Suppressor macrophage (primary cell): ENCODE measurements at regions not wholly inside any gene's neighbourhood (a gene's known extent, or its start where the extent isn't known, plus 50 kb on each side); places are given as distances from the start of the nearest gene placed in this dataset.

Experiments used
- DNase-seq, 4 experiments: peaks; one replicate each; pipeline ENCODE4 v3.0.0-alpha.2; 2020 to 2022

DNA sequence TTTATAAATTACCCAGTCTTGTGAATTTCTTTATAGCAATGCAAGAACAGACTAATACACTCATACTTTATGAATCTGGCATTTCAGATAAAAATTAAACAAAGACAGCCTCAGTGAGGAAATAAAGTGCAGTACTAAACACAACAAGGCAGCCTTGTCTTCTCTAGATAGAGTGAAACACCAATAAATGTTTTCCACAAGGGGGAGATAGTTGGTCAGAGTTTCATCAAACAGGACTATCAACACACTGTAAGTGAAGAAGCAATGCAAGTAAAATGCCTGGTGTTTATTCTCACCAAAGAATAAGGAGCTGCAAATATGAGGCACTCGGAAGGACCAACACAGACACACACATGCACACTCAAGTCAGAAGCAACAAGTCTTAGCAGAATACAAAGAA lies 62.8 kb downstream of the FAM9B start:
- DNase-seq, result peak; percentile 24 to 73 (median 45)

DNA sequence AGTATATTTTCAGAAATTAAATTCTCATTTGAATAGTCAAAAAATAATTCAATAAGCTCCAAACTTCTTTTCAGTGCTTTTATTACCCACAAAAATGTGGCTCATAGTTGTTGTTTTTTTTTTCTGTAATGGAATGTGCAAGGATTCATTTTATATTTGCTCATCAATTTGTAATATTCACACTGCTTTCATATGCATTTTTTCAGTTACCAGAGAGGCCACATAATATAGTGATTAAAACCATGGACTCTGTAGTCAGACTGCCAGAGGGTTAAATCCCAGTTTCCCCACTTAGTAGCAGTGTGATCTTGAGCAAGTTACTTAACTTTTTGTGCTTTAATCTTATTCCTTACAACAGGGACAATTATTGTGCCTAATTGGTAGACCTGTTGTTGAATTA lies 64.5 kb downstream of the FAM9B start:
- DNase-seq, result no peak

DNA sequence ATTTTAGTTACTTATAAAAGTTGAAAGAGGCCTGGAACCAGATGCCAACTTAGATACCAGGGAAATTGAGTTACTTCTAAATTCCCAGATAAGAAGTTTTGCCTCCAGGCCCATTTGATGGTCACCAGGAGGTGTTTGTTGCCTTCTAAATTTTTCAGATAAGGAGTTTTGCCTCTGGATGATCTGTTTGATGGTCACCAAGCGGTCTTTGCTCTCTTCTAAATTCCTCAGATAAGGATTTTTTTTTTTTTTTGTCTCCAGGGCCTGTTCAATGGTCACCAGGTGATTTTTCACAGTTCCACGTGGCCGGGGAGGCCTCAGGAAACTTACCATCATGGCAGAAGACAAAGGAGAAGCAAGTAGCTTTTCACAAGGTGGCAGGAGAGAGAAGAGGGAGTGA lies 66.5 kb downstream of the FAM9B start:
- no peak for DNase-seq

DNA sequence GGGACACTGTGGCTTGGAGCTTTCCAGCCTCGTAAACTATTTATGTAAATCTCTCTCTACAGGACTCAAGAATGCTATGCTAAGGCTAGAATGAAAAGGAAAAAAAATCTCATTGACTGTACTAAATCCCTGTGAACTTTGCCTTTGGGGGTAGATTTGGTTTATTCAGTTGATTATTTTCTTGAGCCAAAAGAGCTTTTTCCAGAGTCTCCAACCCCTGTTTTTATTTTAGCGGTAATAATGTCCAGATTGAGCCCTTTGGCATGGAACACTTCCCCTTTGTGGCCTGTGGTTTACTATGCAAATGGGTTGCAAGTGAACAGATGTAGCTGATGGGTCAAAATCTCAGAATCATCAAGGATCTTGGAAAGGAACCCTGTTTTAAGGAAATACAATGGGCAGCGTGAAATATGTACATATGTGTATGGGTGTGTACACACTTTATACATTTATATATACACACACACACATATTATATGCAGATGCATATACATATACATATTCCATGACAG lies 72.9 kb downstream of the FAM9B start:
- peak; percentile 22 to 71 (median 56) for DNase-seq

DNA sequence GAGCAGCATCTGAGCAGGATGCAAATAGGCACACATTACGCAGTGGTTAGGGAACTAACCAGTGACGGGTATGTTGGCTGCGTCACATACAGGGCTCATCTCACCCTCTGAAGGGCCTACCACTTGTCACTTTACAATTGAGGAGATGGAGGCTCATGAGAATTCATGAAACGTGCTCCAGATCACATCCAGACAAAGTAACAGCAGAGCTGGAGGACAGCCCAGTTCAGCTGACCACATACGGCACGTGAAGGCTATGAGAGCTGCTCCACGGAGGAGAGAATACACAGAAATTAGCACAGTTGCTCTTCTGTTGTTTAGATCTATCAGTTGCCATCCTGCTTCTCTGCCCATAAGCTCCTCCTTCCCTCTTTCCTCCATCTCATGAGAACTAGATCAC lies 78.4 kb downstream of the FAM9B start:
- no peak for DNase-seq

DNA sequence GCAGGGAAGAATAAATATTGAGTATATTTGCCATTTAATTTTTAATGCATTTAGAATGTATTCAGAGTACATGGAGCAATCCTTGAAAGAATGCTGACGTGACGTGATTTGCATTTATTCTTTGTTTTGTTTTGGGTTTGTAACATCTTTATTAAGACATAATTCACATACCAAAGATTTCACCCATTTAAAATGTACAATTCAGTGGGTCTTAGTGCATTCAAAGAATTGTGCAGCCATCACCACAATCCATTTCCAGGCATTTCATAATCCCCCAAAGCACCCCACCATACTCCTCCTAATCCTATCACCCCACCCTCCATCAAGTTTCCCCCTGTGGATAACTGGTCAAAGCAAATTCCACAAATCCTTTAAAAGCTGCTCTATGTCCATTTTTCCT lies 87.4 kb downstream of the FAM9B start:
- no peak for DNase-seq

DNA sequence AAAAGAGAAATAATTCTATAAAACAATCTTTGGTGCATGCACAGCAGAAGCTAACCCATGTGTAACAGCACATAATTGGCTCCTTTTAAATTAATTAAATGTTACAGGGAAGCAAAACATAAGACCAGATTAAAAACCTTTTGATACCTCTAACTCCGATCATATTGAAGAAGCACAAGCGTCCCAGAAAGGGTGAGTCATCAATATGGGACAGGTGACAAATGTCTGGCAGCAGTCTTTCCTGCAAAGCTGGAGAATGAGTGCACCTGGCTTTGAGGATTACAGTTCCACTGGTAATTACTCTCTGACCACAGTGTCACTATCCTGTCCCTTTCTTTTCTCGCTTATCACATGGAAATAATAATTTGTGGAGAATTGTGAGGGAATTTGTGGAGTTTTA lies 94.6 kb downstream of the FAM9B start:
- DNase-seq, result no peak

DNA sequence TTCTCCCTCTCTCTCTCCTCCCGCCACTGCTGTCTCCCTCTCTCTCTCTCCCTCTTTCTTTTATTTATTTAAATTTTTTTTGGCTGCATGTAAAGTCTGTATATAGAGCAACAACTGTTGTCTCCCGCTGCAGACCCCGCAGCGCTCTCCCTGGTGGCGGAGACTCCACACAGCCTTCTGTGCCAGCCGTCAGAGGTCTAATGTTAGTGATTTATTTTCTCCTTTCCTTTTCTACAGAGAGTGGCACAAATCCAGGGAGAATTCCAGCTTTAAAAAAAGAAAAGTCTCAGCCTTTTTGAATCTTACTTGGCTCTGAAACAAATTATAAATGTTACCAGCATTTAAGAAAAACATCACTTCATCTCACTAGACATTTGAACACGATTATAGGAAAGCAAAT lies 106.2 kb downstream of the FAM9B start:
- no peak for DNase-seq

DNA sequence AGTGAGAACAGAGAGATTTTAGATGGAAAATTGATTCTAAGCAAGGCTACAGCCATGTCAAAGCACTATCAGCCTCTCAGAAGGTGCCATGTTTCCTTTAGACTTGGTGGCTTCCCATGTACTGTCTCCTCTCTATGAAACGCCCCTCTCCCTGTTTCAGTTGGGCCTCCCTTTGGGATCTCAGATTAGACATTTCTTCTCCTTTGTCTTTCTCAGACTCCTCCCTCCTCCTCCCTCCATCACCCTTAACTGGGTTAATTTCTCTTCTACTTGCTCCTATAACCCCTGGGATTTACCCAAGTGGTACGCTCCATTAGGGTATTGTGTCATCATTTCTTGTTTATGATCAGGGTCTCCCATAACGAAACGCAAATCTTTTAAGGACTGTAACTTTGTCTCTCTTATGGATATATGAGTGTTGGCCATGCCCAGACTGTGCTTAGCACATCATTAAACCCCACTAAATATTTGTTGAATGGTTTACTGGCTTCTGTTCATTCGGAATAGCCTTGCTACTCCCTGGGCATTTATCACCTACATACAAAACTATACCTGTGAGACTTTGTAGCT lies 106.8 kb downstream of the FAM9B start:
- no peak for DNase-seq

DNA sequence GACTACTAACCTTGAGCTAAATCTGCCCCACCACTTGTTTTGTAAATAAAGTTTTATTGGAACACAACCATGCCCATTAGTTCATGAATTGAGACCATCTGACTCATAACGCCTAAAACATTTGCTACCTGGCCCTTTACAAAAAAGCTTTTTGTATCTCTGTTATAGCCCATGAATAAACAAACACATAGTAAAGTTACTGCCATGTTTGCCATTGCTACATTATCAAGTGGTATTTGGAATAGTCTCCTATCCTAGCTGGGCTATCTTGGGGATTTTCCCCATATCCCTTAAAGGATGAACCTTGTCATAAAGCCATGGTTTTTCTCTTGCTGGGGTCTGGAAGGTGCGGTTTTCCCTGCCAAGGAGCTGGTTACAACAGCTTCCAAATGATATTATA lies 112.3 kb downstream of the FAM9B start:
- DNase-seq, result no peak

DNA sequence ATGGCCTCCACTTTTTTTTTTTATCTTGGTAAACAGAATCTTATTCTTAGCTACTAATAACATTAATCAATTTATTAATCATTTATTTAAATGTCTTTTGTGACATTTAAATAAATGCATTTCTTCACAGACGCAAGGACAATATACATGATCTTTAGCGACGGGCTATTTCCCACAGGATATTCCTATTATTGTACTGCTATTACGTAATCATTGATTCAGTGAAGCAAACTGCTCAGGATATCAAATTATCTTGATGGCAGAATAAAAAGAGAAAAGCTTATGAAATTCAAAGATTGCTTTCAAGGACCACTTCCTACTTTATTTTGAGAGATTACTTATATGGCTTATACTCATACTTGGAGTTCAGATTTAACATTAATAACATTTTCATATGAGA lies 114.1 kb downstream of the FAM9B start:
- no peak for DNase-seq

DNA sequence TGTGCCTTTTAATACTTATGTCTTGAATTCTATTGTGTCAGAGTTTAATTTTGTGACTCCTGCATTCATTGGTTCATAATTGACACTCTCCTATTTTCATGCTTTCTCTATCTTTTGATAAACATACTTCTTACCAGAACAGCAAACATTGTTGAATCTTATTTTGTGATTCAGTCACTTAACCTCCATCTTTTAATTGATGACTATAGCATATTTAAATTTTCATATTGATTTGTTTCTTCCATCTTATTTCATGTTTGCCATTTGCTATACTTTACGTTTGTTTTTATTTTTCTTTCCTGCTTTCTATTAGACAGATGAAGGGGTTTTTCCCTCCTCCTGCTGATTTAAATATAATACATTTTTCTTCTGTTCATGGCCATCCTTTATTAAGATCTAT lies 115.5 kb upstream of the FAM9A start:
- no peak for DNase-seq

DNA sequence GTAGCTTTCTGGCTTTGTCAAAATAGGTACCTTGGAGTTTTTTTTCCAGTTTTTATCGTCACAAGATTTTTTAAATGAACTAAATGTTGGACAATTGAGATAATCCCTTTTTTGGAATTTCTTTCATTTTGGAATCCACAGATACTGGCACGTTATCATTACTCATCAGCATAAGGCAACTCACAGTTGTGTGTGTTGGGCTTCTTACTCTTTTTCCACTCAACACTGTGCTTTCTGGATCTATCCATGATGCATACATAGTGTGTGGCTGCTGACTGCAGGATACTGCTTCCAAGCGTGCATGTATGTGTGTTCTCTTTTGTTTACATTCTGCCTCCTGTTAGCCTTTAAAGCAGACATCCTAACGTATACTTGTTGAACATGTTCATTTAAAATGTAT lies 113.5 kb upstream of the FAM9A start:
- no peak for DNase-seq

DNA sequence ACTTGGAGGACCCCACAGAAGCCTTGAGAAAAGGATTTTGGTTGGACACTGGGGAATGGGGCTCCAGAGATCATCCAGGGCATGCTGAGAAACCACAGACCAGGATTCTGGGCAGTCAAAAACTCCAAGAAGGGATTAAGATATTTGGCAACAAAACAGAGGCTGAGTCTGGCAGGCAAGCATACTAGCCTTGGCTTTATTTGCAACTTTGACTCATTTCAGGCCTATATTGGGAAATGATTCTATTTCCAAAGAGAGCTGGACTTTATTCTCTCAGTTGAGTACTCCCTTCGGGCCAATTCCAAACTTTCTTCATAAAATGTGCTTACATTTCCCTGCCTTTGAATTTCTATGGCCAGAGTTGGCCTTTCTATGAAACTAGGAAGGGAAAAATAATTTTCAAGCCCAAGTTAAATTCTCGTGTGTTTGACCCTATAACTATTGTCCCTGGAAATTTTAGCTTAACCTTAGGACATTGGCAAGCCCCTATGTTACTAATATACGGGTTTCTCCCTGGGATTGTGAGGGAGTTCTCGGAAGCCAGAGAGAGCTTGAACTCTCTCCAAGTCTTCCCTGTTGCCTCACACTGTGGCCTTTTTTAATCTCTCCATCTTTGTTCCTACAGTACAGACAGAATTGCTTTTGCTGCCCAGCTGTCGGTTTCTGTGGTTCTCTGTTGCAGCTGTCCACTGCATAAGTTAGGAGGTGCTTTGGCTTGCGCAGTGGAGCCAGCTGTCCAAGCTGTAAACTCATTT lies 112.6 kb upstream of the FAM9A start:
- DNase-seq, result no peak

DNA sequence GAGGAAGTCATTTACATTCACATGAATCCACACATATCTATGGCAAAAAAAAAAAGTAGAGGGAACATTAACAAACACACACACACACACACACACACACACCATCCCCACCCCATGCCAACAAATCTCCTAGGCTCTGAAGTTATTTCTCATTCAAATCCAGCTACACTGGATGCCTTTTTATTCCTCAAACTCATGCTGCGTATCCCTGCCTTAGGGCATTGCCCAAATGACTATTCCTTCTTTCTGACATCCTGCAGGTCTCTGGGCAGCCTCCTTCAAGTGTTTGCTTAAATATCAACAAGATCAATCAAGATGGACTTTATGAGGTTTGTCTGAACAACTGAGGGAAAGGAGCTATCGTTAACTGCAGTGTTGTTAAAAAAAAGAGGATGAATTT lies 106.5 kb upstream of the FAM9A start:
- no peak for DNase-seq

DNA sequence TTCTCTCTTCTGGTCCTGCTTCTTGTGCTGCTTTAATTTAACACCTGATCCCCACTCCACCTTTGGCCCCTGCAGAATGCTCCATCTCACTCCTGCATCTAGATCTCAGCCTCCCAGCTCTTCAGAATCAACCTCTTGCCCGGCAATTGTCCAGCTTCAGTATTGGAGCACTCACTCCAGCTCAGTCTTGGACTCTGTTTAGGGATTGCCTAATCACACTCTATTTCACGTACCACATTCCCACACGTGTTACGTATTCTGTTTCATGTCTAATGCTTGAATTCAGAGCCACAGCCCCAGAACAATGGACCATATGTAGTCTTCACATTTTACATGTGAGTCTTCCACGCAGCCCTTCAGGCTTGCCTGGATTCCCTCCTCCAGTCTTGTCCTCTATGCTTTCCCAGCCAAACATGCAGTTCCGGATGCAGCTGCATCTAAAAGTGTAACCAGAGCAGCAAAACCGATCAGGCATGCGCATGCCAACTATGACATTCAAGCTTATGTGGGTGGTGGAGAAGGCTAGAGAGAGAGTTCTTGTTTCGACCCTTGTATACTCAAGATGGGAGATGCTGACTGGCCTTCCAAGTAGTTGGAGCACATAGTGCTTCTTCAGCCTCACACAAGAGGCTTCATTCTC lies 105.2 kb upstream of the FAM9A start:
- DNase-seq, result no peak

DNA sequence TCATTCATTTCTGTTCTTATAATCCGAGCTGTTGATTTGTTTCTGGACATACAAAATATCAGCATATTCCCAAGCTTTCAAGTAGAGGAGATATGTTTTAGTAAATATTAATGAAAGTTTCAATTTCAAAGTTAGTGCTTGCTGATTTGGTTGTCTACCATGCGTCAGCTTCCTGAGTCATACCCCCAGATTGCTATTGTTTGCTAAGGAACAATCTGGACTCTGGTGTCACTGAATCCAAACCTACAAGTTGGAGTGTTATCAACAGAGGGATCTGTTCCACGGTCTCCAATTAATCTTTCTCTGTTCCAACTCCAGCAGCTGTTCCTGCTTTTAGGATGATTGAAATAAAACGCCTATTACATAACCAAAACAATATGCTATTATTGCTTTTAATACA lies 96.1 kb upstream of the FAM9A start:
- DNase-seq, result no peak

DNA sequence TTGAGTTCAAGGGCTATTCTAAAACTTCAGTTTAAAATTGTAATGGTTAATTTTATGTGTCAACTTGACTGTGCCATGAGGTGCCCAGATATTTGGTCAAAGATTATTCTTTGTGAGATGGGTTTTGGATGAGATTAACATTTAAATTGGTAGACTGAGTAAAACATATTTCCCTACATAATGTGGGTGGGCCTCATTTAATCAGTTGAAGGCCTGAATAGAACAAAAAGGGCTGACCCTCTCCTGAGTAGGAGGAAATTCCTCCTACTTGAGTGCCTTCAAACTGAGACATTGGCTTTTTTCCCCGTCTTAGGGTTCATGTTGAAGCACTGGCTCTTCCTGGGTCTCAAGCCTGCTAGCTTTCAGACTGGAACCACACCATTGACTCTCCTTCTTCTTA lies 89.6 kb upstream of the FAM9A start:
- DNase-seq, result no peak

DNA sequence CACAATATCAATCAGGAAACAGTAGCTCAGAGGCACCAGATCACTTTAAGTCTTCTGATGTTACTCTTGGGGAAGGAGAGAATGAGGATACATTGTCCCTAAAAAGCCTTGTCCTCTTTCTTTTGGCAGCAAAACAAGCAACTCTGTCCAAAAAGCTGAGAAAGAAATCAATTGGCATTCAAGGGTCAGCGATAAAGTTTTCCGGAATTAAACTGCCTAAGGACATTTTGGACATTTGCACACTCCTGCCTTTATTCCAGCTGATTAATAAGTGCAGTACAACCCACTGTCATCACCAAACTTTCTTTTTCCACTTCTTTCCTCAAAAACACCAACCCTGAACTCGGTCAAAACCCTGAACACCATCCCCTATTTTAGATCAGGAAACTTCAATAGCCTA lies 85.8 kb upstream of the FAM9A start:
- no peak for DNase-seq

DNA sequence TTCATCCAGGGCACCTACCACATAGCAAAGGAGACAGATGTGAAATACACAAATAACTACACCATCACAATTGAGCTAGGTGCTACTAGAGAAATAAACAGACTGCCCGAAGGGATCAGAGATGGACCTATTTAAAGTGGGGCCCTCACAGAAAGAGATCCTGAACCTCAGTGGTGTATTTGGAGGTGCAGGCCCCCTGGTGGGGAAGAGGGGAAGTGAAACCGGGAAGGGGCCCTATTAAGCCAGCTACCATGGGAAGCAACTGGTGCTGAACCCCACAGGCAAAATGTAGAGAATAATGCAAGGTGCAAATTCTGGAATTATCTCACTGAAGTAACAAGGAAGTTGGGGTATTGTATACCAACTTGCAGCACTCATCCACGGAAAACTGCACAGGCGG lies 78.6 kb upstream of the FAM9A start:
- peak; percentile 11 to 59 (median 33) for DNase-seq

DNA sequence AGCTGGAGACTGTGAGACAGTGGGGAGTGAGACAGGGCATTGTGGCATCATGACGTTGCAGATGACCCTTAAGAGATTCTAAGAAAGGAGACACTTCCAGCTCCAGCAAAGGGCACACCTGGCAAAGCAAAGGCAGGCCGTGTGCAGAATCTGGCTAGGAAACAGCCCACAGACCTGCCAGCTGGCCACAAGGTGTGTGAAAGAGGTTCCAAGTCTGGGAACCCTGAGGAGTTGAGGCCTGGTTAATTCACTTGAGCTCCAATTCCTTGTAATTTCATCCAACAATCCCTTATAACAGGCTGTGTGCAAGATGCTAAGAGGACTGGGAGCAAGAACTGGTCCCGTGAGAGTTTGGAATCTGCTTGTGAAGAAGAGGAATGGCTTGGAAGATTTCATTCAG lies 72.8 kb upstream of the FAM9A start:
- no peak for DNase-seq

DNA sequence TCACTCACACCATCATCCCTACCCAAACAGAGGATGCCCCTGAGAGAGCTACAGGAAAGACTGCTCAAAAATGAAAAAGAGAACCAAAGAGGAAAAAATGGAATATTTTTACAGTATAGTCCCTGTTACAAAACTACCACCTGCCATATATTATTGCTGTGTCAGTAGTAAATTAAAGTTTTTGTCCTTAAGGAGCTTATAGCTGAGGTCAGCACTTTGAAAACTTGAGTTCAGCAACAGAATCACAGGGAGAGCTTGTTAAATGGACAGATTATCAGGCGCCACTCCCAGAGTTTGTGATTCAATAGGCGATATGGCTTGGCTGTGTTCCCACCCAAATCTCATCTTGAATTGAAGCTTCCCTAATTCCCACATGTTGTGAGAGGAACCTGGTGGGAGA lies 71.9 kb upstream of the FAM9A start:
- DNase-seq, result no peak

DNA sequence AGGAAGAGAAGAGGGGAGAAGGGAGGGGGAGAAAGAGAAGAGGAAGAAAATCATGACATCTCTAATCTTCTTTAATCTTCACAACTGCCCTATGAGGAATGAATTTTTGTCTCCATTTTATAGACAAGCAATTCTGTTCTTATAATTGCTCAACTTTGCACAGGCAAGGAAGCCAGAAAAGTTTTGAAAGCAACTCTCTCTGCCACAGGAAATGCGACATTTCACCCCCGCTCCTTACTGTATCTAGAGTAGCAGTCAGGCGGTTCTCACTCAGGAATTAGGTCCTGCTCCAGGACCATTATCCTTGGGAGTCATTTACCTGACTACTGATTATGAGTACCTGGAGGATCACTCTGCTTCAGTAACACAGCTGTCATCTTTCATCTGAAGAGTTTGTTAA lies 69.2 kb upstream of the FAM9A start:
- peak in 2 of 4 experiments; percentile 1 to 5 for DNase-seq

DNA sequence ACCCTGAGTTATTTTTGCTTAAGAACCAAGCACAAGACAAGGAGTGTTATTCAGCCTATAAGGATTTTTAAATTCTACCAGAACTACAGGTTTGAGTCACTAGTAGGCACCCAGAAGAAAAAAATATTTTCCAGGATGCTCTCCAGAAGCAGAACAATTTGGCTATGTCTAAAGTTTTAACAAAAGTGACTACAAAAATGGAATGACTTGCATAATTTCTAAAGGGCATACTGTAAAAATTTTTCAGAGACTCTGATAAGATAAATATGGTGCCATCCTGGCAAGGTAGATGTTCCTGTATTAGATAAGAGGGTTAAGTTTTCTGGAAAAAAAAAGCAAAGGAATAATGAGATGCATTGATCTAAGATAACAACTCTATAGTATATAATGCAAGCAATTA lies 68.6 kb upstream of the FAM9A start:
- no peak for DNase-seq
